SK-N-SH (cell line): ENCODE measurements at regions not wholly inside any gene's neighbourhood (a gene's known extent, or its start where the extent isn't known, plus 50 kb on each side); places are given as distances from the start of the nearest gene placed in this dataset.

Source experiments
- CTCF ChIA-PET: fragments of 300-600, 350-600 bp; formaldehyde crosslinking; extraction: SDS; loops from one replicate; lab custom pipeline; 2021; lab: Yijun Ruan, JAX
- POLR2A ChIA-PET: fragments of 350-600 bp; sonication (Branson Sonifier 250); formaldehyde crosslinking; extraction: SDS; loops from one replicate; lab custom pipeline; 2020; ENCODE audit warnings: antibody characterized with exemption, inconsistent platforms; lab: Yijun Ruan, JAX
- DNase-seq: peaks from one replicate; pipeline ENCODE4 v3.0.0; 2012
- H2AFZ ChIP-seq: fragments of 200-600 bp; sonication (generic); 2 replicates; pipeline ENCODE4 v1.8.1; 2016; ENCODE audit warnings: antibody characterized with exemption, mild to moderate bottlenecking, low read depth
- H3F3A ChIP-seq: fragments of 200-600 bp; sonication (generic); replicated peaks from 2 replicates; pipeline ENCODE3; 2016; ENCODE audit warnings: antibody characterized with exemption, mild to moderate bottlenecking; ENCODE audit not compliant: insufficient read depth
- H3K27ac ChIP-seq, 2 experiments: fragments of 200-500 bp in 1 of 2; fragments of 200-600 bp in 1 of 2; sonication (Bioruptor generic) in 1 of 2; sonication (generic), shearing (Covaris generic) in 1 of 2; 2 replicates each; pipeline versions ENCODE4 v1.5.1 to v1.6.1; 2014 to 2016; ENCODE audit warnings: low read depth in 2 of 2, inconsistent platforms in 1 of 2, low read length in 1 of 2, mild to moderate bottlenecking in 1 of 2, mixed read lengths in 1 of 2
- H3K27me3 ChIP-seq: fragments of 200-600 bp; sonication (generic), shearing (Covaris generic); 2 replicates; pipeline ENCODE4 v1.6.1; 2016; ENCODE audit warnings: mixed run types; ENCODE audit not compliant: insufficient read depth
- H3K36me3 ChIP-seq, 2 experiments: fragments of 200-500 bp in 1 of 2; fragments of 200-600 bp in 1 of 2; sonication (Bioruptor generic) in 1 of 2; sonication (generic) in 1 of 2; replicated peaks in 1 of 2; 2 replicates each; pipeline versions ENCODE3 to v1.5.1; 2014 to 2016; ENCODE audit warnings: low read length in 1 of 2, mild to moderate bottlenecking in 1 of 2; ENCODE audit not compliant: insufficient read depth in 2 of 2, control insufficient read depth in 1 of 2
- H3K4me1 ChIP-seq, 2 experiments: fragments of 200-500 bp in 1 of 2; fragments of 200-600 bp in 1 of 2; sonication (Bioruptor generic) in 1 of 2; sonication (generic), shearing (Covaris generic) in 1 of 2; 2 replicates each; pipeline versions ENCODE4 v1.5.1 to v1.6.1; 2014 to 2016; ENCODE audit warnings: low read depth in 1 of 2, low read length in 1 of 2, mixed run types in 1 of 2; ENCODE audit not compliant: insufficient read depth in 2 of 2, control insufficient read depth in 1 of 2
- H3K4me2 ChIP-seq: fragments of 200-600 bp; sonication (generic), shearing (Covaris generic); 2 replicates; pipeline ENCODE4 v1.6.1; 2017; ENCODE audit warnings: mixed run types
- H3K4me3 ChIP-seq, 2 experiments: fragments of 200-500 bp in 1 of 2; fragments of 200-600 bp in 1 of 2; sonication (Bioruptor generic) in 1 of 2; sonication (generic), shearing (Covaris generic) in 1 of 2; 2 replicates each; pipeline versions ENCODE4 v1.5.1 to v1.8.1; 2014 to 2016; ENCODE audit warnings: low read depth in 2 of 2, inconsistent platforms in 1 of 2, low read length in 1 of 2, mild to moderate bottlenecking in 1 of 2, mixed read lengths in 1 of 2, moderate library complexity in 1 of 2
- H3K79me2 ChIP-seq: fragments of 200-600 bp; sonication (generic); 2 replicates; pipeline ENCODE4 v1.8.1; 2017; ENCODE audit warnings: mild to moderate bottlenecking; ENCODE audit not compliant: insufficient read depth
- H3K9ac ChIP-seq: fragments of 200-600 bp; sonication (generic); 2 replicates; pipeline ENCODE4 v1.6.1; 2017; ENCODE audit warnings: mixed run types
- H3K9me2 ChIP-seq: fragments of 200-600 bp; sonication (generic); 2 replicates; pipeline ENCODE4 v1.6.1; 2017; ENCODE audit warnings: mixed run types
- H3K9me3 ChIP-seq: fragments of 200-600 bp; sonication (generic); 2 replicates; pipeline ENCODE4 v1.6.1; 2017; ENCODE audit warnings: mixed run types, mild to moderate bottlenecking, moderate library complexity
- H4K20me1 ChIP-seq: fragments of 200-600 bp; sonication (generic); 2 replicates; pipeline ENCODE4 v1.6.1; 2017; ENCODE audit warnings: mild to moderate bottlenecking, mixed run types; ENCODE audit not compliant: insufficient read depth
- ELF1 ChIP-seq: IDR thresholded peaks from 2 replicates; pipeline ENCODE4 v1.4.0; 2012
- EP300 ChIP-seq, 2 experiments: IDR thresholded peaks; 2 replicates each; pipeline versions ENCODE4 v1.4.0 to v1.6.1; 2012; ENCODE audit warnings: borderline replicate concordance in 1 of 2, low read depth in 1 of 2, low read length in 1 of 2
- EZH2phosphoT487 ChIP-seq: fragments of 200-600 bp; sonication (generic); IDR thresholded peaks from 2 replicates; pipeline ENCODE4 v1.6.1; 2017; ENCODE audit warnings: low read depth, mixed run types, mild to moderate bottlenecking, antibody characterized with exemption, moderate library complexity, borderline replicate concordance
- FOSL2 ChIP-seq: IDR thresholded peaks from 2 replicates; pipeline ENCODE4 v1.4.0; 2012; ENCODE audit warnings: low read depth, mild to moderate bottlenecking, moderate library complexity, borderline replicate concordance
- FOXJ3 ChIP-seq: sonication (generic); formaldehyde crosslinking; IDR thresholded peaks from 2 replicates; pipeline ENCODE4 v1.5.1; 2020; ENCODE audit warnings: mild to moderate bottlenecking, missing genetic modification reagents
- FOXM1 ChIP-seq: IDR thresholded peaks from 2 replicates; pipeline ENCODE4 v1.4.0; 2012; ENCODE audit warnings: low read depth, mild to moderate bottlenecking
- GABPA ChIP-seq: IDR thresholded peaks from 2 replicates; pipeline ENCODE4 v1.4.0; 2012; ENCODE audit warnings: low read depth, mild to moderate bottlenecking
- GATA2 ChIP-seq: sonication (generic); formaldehyde crosslinking; IDR thresholded peaks from 2 replicates; pipeline ENCODE4 v1.5.0; 2020; ENCODE audit warnings: mild to moderate bottlenecking, missing genetic modification reagents
- MEF2A ChIP-seq: IDR thresholded peaks from 2 replicates; pipeline ENCODE4 v1.4.0; 2012; ENCODE audit warnings: low read depth, borderline replicate concordance
- RAD21 ChIP-seq: IDR thresholded peaks from 2 replicates; pipeline ENCODE4 v1.6.1; 2012; ENCODE audit warnings: mild to moderate bottlenecking, low read length
- SIN3A ChIP-seq: IDR thresholded peaks from 2 replicates; pipeline ENCODE4 v1.6.1; 2012; ENCODE audit warnings: low read depth, mild to moderate bottlenecking, low read length, moderate library complexity, borderline replicate concordance
- SMC3 ChIP-seq: IDR thresholded peaks from 2 replicates; pipeline ENCODE4 v1.6.1; 2012; ENCODE audit warnings: low read depth, low read length, improper control_type of control experiment
- TEAD4 ChIP-seq: IDR thresholded peaks from 2 replicates; pipeline ENCODE4 v1.4.0; 2012; ENCODE audit warnings: mild to moderate bottlenecking, borderline replicate concordance; ENCODE audit not compliant: insufficient read depth
- YY1 ChIP-seq: IDR thresholded peaks from 2 replicates; pipeline ENCODE4 v1.4.0; 2012; ENCODE audit warnings: low read depth, mild to moderate bottlenecking
- WGBS: methylation state at CpG from one replicate; pipeline ENCODE4 v1.1.6; 2017; ENCODE audit warnings: low lambda C conversion rate; 5-methylcytosine and 5-hydroxymethylcytosine counted together
- TF ChIP-seq, protein P1 (sequence below): fragments of 150-350 bp; IDR thresholded peaks from 2 replicates; pipeline ENCODE4 v1.6.1; 2016; ENCODE audit warnings: mild to moderate bottlenecking, low read depth, low read length
- TF ChIP-seq, protein P2 (sequence below): IDR thresholded peaks from 2 replicates; pipeline ENCODE4 v1.4.0; 2012; ENCODE audit warnings: low read depth, borderline replicate concordance
- TF ChIP-seq, protein P3 (sequence below): IDR thresholded peaks from 2 replicates; pipeline ENCODE4 v1.6.1; 2012; ENCODE audit warnings: mild to moderate bottlenecking, low read depth, low read length, moderate library complexity
- TF ChIP-seq, protein P4 (sequence below): IDR thresholded peaks from 2 replicates; pipeline ENCODE4 v1.4.0; 2012; ENCODE audit warnings: low read depth

DNA sequence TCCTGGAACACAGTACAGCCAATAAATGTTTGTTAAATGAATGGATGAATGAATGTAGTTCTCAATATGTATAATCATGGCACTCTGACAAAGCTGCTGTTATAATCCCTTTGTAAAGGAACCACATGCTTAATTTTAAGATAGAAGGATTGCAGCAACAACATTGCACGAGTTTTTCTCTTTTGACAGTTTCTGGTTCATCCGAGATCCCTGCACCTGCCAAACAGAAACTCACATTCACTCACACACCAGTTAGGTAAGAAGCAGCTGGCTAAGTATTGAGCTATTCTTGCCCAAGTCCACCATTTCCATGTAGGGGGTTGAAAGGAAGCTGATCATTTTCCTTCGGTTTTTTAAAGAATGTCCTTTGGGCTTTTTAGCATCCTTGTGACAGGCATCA, 133.7 kb upstream of the MAP1B start (continued):
- no peak for TF ChIP-seq EZH2phosphoT487

DNA sequence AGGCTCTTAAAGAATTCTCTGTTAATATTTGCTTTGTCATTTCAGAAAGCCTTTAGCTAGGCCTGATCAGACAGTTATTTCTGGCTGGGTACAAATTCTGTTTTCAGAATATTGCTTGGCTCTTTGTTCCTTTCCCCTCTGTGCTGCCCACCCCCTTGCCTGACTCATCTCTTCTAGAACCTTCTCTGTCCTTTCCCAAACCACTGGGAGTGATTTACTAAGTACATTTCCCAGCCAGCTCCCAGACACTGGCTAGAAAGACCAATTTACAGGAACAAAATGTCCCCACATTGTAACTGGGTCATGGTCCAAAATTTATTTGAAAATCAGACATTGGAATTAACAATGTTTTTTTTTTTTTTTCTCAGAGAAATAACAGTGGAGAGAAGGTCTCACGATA, 133.1 kb upstream of the MAP1B start:
- H3K4me2 ChIP-seq, result no peak overlapping the region
- H3K9ac ChIP-seq, result no peak overlapping the region

More for the DNA sequence above, 133.1 kb upstream of the MAP1B start:
- Histone ChIP-seq H2AFZ (no peak overlapping the region; the same call in 1 of the 2 replicates), H4K20me1 (no peaks in the 10 kb centered on the region), H3K36me3 (no peaks in the 10 kb centered on the region), H3K9me3 (no peaks in the 10 kb centered on the region), H3K79me2 (no peaks in the 10 kb centered on the region), H3K4me1 (peaks cover 0 to 4% of the 10 kb centered on the region in 2 experiments; a peak in 1 of 4 replicates), H3K9me2 (no peaks in the 10 kb centered on the region), H3K27me3 (no peaks in the 10 kb centered on the region), H3K4me3 (no peak overlapping the region), H3F3A (no peaks in the 10 kb centered on the region), H3K27ac (no peak overlapping the region)
- 94% methylated on average over 1 of the region's 1 CpG for WGBS
- CTCF ChIA-PET, result no interaction called here
- DNase-seq, result no peak
- POLR2A ChIA-PET, result interaction anchor here (0.6 kb wide), 1 partner anchor 151 kb away, joined by 3 read pairs; no protein-coding TSS in a partner anchor
- TF ChIP-seq YY1, result no peak
- TF ChIP-seq GABPA, result no peak
- TF ChIP-seq EP300 (IDR thresholded peaks at IDR 0.05; ENCODE audit: borderline replicate concordance in 1 of 2, low read depth in 1 of 2, low read length in 1 of 2), result no peak
- no peak for TF ChIP-seq GATA2 (CRISPR knock-in tag)
- TF ChIP-seq SIN3A, result no peak
- TF ChIP-seq, protein P1, sequence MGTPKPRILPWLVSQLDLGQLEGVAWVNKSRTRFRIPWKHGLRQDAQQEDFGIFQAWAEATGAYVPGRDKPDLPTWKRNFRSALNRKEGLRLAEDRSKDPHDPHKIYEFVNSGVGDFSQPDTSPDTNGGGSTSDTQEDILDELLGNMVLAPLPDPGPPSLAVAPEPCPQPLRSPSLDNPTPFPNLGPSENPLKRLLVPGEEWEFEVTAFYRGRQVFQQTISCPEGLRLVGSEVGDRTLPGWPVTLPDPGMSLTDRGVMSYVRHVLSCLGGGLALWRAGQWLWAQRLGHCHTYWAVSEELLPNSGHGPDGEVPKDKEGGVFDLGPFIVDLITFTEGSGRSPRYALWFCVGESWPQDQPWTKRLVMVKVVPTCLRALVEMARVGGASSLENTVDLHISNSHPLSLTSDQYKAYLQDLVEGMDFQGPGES, result no peak
- no peak for TF ChIP-seq MEF2A
- TF ChIP-seq FOSL2, result no peak
- no peak for TF ChIP-seq FOXJ3
- TF ChIP-seq, protein P2, sequence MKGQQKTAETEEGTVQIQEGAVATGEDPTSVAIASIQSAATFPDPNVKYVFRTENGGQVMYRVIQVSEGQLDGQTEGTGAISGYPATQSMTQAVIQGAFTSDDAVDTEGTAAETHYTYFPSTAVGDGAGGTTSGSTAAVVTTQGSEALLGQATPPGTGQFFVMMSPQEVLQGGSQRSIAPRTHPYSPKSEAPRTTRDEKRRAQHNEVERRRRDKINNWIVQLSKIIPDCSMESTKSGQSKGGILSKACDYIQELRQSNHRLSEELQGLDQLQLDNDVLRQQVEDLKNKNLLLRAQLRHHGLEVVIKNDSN, result no peak
- no peak for TF ChIP-seq ELF1
- TF ChIP-seq SMC3, result no peak
- TF ChIP-seq, protein P3, sequence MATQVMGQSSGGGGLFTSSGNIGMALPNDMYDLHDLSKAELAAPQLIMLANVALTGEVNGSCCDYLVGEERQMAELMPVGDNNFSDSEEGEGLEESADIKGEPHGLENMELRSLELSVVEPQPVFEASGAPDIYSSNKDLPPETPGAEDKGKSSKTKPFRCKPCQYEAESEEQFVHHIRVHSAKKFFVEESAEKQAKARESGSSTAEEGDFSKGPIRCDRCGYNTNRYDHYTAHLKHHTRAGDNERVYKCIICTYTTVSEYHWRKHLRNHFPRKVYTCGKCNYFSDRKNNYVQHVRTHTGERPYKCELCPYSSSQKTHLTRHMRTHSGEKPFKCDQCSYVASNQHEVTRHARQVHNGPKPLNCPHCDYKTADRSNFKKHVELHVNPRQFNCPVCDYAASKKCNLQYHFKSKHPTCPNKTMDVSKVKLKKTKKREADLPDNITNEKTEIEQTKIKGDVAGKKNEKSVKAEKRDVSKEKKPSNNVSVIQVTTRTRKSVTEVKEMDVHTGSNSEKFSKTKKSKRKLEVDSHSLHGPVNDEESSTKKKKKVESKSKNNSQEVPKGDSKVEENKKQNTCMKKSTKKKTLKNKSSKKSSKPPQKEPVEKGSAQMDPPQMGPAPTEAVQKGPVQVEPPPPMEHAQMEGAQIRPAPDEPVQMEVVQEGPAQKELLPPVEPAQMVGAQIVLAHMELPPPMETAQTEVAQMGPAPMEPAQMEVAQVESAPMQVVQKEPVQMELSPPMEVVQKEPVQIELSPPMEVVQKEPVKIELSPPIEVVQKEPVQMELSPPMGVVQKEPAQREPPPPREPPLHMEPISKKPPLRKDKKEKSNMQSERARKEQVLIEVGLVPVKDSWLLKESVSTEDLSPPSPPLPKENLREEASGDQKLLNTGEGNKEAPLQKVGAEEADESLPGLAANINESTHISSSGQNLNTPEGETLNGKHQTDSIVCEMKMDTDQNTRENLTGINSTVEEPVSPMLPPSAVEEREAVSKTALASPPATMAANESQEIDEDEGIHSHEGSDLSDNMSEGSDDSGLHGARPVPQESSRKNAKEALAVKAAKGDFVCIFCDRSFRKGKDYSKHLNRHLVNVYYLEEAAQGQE, result no peak
- TF ChIP-seq FOXM1, result no peak
- no peak for TF ChIP-seq TEAD4
- TF ChIP-seq RAD21, result no peak
- TF ChIP-seq EZH2phosphoT487, result no peak
- TF ChIP-seq, protein P4, sequence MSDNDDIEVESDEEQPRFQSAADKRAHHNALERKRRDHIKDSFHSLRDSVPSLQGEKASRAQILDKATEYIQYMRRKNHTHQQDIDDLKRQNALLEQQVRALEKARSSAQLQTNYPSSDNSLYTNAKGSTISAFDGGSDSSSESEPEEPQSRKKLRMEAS, result no peak
